ENCODE measurements at regions not wholly inside any gene's neighbourhood (a gene's known extent, or its start where the extent isn't known, plus 50 kb on each side); places are given as distances from the start of the nearest gene placed in this dataset.

DNA sequence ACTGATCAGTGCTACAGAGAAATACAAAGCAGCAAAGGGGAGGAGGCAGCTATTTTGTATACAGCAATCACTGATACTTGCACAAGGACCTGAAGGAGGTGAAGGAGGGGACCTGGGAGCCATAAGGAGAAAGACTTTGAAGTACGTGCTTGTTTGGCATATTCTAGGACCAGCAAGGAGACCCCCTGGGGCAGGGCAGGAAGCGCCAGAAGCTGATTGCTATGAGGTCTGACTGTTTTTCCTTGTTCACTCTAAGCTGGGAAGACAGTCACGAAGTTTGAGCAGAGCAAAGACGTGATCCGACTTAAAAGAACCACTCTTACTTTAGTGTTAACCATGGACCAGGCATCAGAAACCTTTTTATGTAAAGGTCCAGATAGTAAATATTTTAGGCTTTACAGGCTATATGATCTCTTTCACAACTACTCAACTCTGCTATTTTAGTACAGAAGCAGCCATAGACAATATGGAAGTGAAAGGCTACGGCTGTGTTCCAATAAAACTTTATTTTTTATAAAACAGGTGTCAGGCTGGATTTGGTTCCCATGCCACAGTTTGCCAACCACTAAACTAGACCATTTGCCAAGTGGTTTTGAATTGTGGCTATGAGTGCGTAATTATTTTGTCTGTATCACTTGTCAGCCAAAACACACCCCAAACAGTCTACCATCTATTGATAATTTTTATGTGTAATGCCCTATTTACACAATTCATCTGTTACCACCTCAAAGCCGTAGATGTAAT, 217.9 kb downstream of the PRL start:
- peak overlapping the region in 1 of 2 experiments; percentile 72; a peak in 2 of 4 replicates for H3K27ac ChIP-seq (ENCODE audit: low read depth in 2 of 2, low read length in 1 of 2)
- 91% methylated on average over 8 of the region's 8 CpGs for WGBS (ENCODE audit: low lambda C conversion rate)

More for the DNA sequence above, 217.9 kb downstream of the PRL start:
- CTCF ChIA-PET: no interaction called here
- H3F3A ChIP-seq (replicated peaks; ENCODE audit: insufficient read depth): no peaks in the 10 kb centered on the region
- no peaks in the 10 kb centered on the region for H3K9me2 ChIP-seq
- H3K27me3 ChIP-seq (ENCODE audit: insufficient read depth): no peaks in the 10 kb centered on the region
- no peak for DNase-seq
- no peak for TF ChIP-seq USF1 (IDR thresholded peaks at IDR 0.05; ENCODE audit: borderline replicate concordance, low read depth)
- no peak for TF ChIP-seq NRF1 (IDR thresholded peaks at IDR 0.05; ENCODE audit: low read depth, low read length)
- no peak for TF ChIP-seq EP300 (IDR thresholded peaks at IDR 0.05; ENCODE audit: borderline replicate concordance in 1 of 2, low read depth in 1 of 2, low read length in 1 of 2)
- TF ChIP-seq FOXJ3 (CRISPR knock-in tag; IDR thresholded peaks at IDR 0.05): no peak
- no peak for TF ChIP-seq POLR2AphosphoS5 (IDR thresholded peaks at IDR 0.05; ENCODE audit: low read depth, low read length)
- no peak for TF ChIP-seq EZH2phosphoT487 (IDR thresholded peaks at IDR 0.05; ENCODE audit: borderline replicate concordance, low read depth)
- TF ChIP-seq JUND (IDR thresholded peaks at IDR 0.05): no peak
- no peak for TF ChIP-seq SIN3A (IDR thresholded peaks at IDR 0.05; ENCODE audit: borderline replicate concordance, low read depth, low read length)
- no peak for TF ChIP-seq RAD21 (IDR thresholded peaks at IDR 0.05; ENCODE audit: low read length)
- TF ChIP-seq RXRA (IDR thresholded peaks at IDR 0.05; ENCODE audit: borderline replicate concordance, low read depth): no peak
- TF ChIP-seq GATA2 (CRISPR knock-in tag; IDR thresholded peaks at IDR 0.05): no peak
- no peak for TF ChIP-seq FOXM1 (IDR thresholded peaks at IDR 0.05; ENCODE audit: low read depth)
- TF ChIP-seq CTCF (IDR thresholded peaks at IDR 0.05): no peak
- TF ChIP-seq TAF1 (IDR thresholded peaks at IDR 0.05; ENCODE audit: borderline replicate concordance, low read depth, low read length): no peak
- TF ChIP-seq, protein P1, sequence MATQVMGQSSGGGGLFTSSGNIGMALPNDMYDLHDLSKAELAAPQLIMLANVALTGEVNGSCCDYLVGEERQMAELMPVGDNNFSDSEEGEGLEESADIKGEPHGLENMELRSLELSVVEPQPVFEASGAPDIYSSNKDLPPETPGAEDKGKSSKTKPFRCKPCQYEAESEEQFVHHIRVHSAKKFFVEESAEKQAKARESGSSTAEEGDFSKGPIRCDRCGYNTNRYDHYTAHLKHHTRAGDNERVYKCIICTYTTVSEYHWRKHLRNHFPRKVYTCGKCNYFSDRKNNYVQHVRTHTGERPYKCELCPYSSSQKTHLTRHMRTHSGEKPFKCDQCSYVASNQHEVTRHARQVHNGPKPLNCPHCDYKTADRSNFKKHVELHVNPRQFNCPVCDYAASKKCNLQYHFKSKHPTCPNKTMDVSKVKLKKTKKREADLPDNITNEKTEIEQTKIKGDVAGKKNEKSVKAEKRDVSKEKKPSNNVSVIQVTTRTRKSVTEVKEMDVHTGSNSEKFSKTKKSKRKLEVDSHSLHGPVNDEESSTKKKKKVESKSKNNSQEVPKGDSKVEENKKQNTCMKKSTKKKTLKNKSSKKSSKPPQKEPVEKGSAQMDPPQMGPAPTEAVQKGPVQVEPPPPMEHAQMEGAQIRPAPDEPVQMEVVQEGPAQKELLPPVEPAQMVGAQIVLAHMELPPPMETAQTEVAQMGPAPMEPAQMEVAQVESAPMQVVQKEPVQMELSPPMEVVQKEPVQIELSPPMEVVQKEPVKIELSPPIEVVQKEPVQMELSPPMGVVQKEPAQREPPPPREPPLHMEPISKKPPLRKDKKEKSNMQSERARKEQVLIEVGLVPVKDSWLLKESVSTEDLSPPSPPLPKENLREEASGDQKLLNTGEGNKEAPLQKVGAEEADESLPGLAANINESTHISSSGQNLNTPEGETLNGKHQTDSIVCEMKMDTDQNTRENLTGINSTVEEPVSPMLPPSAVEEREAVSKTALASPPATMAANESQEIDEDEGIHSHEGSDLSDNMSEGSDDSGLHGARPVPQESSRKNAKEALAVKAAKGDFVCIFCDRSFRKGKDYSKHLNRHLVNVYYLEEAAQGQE (IDR thresholded peaks at IDR 0.05; ENCODE audit: low read depth, low read length): no peak
- H3K79me2 ChIP-seq (ENCODE audit: insufficient read depth): no peaks in the 10 kb centered on the region; the same call in 1 of the 2 replicates
- POLR2A ChIA-PET: no interaction called here
- no peaks in the 10 kb centered on the region for H4K20me1 ChIP-seq (ENCODE audit: insufficient read depth)
- H3K4me3 ChIP-seq (ENCODE audit: low read depth in 2 of 2, low read length in 1 of 2): no peak overlapping the region
- no peak overlapping the region for H3K9ac ChIP-seq
- no peak overlapping the region for H2AFZ ChIP-seq (ENCODE audit: low read depth)
- no peak overlapping the region for H3K4me2 ChIP-seq
- H3K36me3 ChIP-seq (replicated peaks in 1 of 2; ENCODE audit: control insufficient read depth in 1 of 2, insufficient read depth in 2 of 2, low read length in 1 of 2): peaks cover 0 to 9% of the 10 kb centered on the region in 2 experiments
- H3K9me3 ChIP-seq: no peaks in the 10 kb centered on the region
- H3K4me1 ChIP-seq (ENCODE audit: control insufficient read depth in 1 of 2, insufficient read depth in 2 of 2, low read depth in 1 of 2, low read length in 1 of 2): peaks cover 0 to 5% of the 10 kb centered on the region in 2 experiments; a peak in 2 of 4 replicates
